GM12891 (cell line): ENCODE measurements at regions not wholly inside any gene's neighbourhood (a gene's known extent, or its start where the extent isn't known, plus 50 kb on each side); places are given as distances from the start of the nearest gene placed in this dataset.

Experiments
- DNase-seq: peaks from one replicate; pipeline ENCODE4 v3.0.0; 2011; ENCODE audit warnings: low spot score; ENCODE audit not compliant: insufficient read length
- FAIRE-seq: peaks from 2 replicates; lab custom pipeline; 2011; peaks lifted over from hg19 to GRCh38; lab: Jason Lieb, UNC
- PAX5 ChIP-seq: IDR thresholded peaks from 2 replicates; pipeline ENCODE4 v1.6.1; 2011; ENCODE audit warnings: low read length, moderate library complexity, mild to moderate bottlenecking; ENCODE audit not compliant: insufficient read depth, severe bottlenecking
- POLR2A ChIP-seq: IDR thresholded peaks from 2 replicates; pipeline ENCODE4 v1.6.1; 2011; ENCODE audit warnings: low read depth, low read length, control low read depth
- POLR2AphosphoS5 ChIP-seq: IDR thresholded peaks from 2 replicates; pipeline ENCODE4 v1.6.1; 2011; ENCODE audit warnings: low read depth, low read length, control low read depth
- POU2F2 ChIP-seq: IDR thresholded peaks from 2 replicates; pipeline ENCODE4 v1.6.1; 2011; ENCODE audit warnings: low read depth, mild to moderate bottlenecking, control low read depth, low read length, moderate library complexity
- SPI1 ChIP-seq: IDR thresholded peaks from 2 replicates; pipeline ENCODE4 v1.6.1; 2011; ENCODE audit warnings: low read depth, low read length, control low read depth
- TAF1 ChIP-seq: IDR thresholded peaks from 2 replicates; pipeline ENCODE4 v1.6.1; 2011; ENCODE audit warnings: low read depth, low read length, control low read depth

- no peak for TF ChIP-seq SPI1
- no peak for TF ChIP-seq POLR2A
- no peak for TF ChIP-seq POU2F2
- no peak for TF ChIP-seq PAX5
- TF ChIP-seq POLR2AphosphoS5: no peak
- no peak for TF ChIP-seq TAF1
- no peak for FAIRE-seq
- no peak for DNase-seq
These were observed 150.9 kb upstream of the STMND1 start for GRCh38 chr6:16950825-16951495.

DNA sequence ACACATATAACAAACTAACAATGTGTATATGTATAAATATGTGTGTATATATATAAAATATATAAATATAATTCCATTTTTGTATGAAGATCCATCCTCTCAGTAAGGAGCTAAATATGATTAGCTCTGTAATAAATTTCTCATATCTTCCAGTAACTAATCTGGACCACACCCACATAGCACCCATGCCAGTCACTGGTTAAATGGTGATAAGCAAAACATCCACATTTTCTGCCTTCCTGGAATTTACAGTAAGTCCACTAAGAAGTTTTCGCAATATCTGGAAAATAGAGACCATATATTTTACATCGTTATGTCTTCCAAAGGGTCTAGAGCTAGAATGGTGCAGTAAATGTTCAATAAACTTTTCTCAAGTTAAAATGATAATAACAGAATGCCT is 151.5 kb upstream of the STMND1 start:
- DNase-seq: no peak
- no peak for FAIRE-seq
- TF ChIP-seq POLR2AphosphoS5 (no peak), PAX5 (no peak), POU2F2 (no peak), SPI1 (no peak), POLR2A (no peak), TAF1 (no peak)

- DNase-seq (no peak), FAIRE-seq (no peak)
- TF ChIP-seq TAF1 (no peak), POLR2A (no peak), POLR2AphosphoS5 (no peak), PAX5 (no peak), SPI1 (no peak), POU2F2 (no peak)
These were observed 152.1 kb upstream of the STMND1 start for GRCh38 chr6:16949716-16950115.

DNA sequence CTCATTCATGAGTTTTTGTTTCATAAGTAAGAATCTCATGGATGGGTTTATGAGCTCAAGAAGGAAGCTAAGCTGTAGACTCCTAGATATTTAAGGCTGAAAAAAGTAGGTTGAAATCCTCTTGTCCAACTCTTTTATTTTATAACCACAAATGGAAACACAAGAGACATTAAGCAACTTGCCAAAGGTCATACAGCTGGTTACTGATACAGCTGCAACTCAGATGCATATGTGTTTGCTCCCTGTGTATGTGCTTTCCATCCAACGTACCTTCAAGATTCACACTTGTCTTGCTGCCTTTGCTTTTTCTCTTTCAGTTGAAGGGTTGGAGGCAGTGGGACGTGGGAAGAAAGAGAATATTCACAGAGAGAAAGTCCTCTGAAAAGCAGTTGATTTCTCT is 153.5 kb upstream of the STMND1 start:
- FAIRE-seq (no peak), DNase-seq (no peak)
- TF ChIP-seq POLR2A (no peak), TAF1 (no peak)

- TF ChIP-seq SPI1 (no peak), TAF1 (no peak), POU2F2 (no peak), POLR2AphosphoS5 (no peak), POLR2A (no peak), PAX5 (no peak)
- FAIRE-seq (no peak), DNase-seq (no peak)
These were observed 154.4 kb upstream of the STMND1 start for GRCh38 chr6:16947375-16948015.

GRCh38 chr6:16944596-16944995 is 157.3 kb upstream of the STMND1 start:
- FAIRE-seq: no peak
- TF ChIP-seq TAF1: no peak
- no peak for TF ChIP-seq PAX5
- no peak for TF ChIP-seq POLR2A
- TF ChIP-seq SPI1: no peak
- TF ChIP-seq POU2F2: no peak
- TF ChIP-seq POLR2AphosphoS5: no peak
- no peak for DNase-seq

DNA sequence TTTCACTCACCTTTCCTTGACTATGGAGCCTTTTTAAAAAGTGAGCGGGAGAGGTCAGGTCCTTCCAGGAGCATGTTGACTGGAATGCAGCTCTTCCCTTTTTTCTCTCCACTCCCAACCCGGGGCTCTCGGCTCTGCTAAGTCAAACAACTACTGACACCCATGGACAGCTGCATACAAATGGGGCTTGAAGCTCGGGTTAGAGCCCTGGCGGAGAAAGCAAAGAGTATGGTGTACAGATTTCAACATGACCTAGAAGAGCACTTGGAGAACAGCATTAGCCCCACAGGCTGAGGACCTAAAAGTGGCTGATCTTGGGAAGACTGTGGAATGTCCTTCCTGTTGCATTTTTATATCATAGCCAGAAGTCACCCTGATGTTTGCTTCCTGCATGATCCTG is 162.0 kb upstream of the STMND1 start:
- no peak for FAIRE-seq
- DNase-seq: no peak
- no peak for TF ChIP-seq SPI1

- no peak for DNase-seq
- no peak for FAIRE-seq
- TF ChIP-seq SPI1 (no peak), TAF1 (no peak), PAX5 (no peak), POU2F2 (no peak), POLR2AphosphoS5 (no peak), POLR2A (no peak)
These were observed 162.5 kb upstream of the STMND1 start for GRCh38 chr6:16939351-16939750.

DNA sequence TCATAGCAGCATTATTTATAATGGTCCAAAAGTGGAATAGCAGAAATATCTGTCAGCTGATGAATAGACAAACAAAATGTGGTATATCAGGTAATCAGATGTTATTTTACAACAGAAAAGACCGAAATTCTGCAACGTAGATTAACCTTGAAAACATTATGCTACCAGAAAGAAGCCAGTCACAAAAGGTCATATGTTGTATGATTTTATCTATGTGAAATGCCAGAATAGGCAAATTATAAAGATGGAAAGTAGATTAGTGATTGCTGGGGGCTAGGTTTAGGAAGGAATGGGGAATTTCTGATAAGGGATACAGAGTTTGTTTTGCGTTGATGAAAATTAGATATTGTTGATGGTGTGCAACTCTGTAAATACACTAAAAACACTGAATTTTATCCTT is 165.0 kb upstream of the STMND1 start:
- TF ChIP-seq POLR2A: no peak
- TF ChIP-seq TAF1: no peak
- FAIRE-seq (no peak), DNase-seq (no peak)

DNA sequence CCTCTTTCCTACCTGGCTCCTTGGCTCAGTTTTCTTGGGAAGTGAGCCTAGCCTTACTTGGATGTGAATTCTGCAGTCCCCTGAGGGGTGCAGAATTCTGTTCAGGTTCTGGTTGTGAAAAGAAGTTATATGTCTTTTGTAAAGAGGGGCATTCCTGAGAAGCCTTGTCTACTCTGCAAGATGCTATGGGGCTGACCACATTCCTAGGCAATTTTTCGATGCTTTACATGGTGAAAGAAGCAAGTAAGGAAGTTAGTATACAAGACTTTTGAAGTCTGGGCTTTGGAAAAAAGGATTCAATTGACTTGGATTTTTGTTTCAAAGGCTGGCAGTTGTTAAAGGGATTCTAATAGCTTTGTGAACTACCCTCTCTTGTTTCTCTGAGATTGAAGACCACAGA is 167.9 kb upstream of the STMND1 start:
- FAIRE-seq: no peak
- TF ChIP-seq SPI1 (no peak), POLR2AphosphoS5 (no peak), POU2F2 (no peak), TAF1 (no peak), POLR2A (no peak), PAX5 (no peak)

More for the DNA sequence above, 167.9 kb upstream of the STMND1 start:
- DNase-seq: no peak
